HG03135 (cell line): ENCODE measurements at regions not wholly inside any gene's neighbourhood (a gene's known extent, or its start where the extent isn't known, plus 50 kb on each side); places are given as distances from the start of the nearest gene placed in this dataset.
"Not testable (repeated sequence)": the region's sequence is repeated elsewhere in the genome, so short reads cannot be mapped to it uniquely, and the experiment has no call there.

Source experiments
- ATAC-seq: cut with Tn5 transposase; IDR thresholded peaks from one replicate; pipeline ENCODE4 v1.9.1; 2021; ENCODE audit warnings: mild to moderate bottlenecking, moderate library complexity; ENCODE audit not compliant: unreplicated experiment

GRCh38 chr6:111925296-111925695, 52.0 kb upstream of the FYN start:
- ATAC-seq = no peak

GRCh38 chr6:111926731-111927302, 53.6 kb upstream of the FYN start:
- ATAC-seq = no peak

GRCh38 chr6:111927321-111927720, 54.1 kb upstream of the FYN start:
- ATAC-seq = no peak

GRCh38 chr6:111928139-111928538, 54.9 kb upstream of the FYN start:
- no peak for ATAC-seq

GRCh38 chr6:111934611-111935010, 61.4 kb upstream of the FYN start:
- not testable (repeated sequence) for ATAC-seq

- no peak for ATAC-seq
Measured at GRCh38 chr6:111936718-111937117, 63.5 kb upstream of the FYN start.

- no peak for ATAC-seq
Measured at GRCh38 chr6:111938710-111939109, 65.5 kb upstream of the FYN start.

GRCh38 chr6:111939902-111940301, 66.7 kb upstream of the FYN start:
- ATAC-seq = no peak

GRCh38 chr6:111940801-111941200, 67.5 kb upstream of the FYN start:
- ATAC-seq = no peak

- ATAC-seq = no peak
Measured at GRCh38 chr6:111941686-111942330, 68.6 kb upstream of the FYN start.

- no peak for ATAC-seq
Measured at GRCh38 chr6:111942561-111942960, 69.3 kb upstream of the FYN start.

- ATAC-seq = no peak
Measured at GRCh38 chr6:111943266-111943665, 70.0 kb upstream of the FYN start.

- ATAC-seq = no peak
Measured at GRCh38 chr6:111943726-111944125, 70.5 kb upstream of the FYN start.

- no peak for ATAC-seq
Measured at GRCh38 chr6:111944541-111944940, 71.3 kb upstream of the FYN start.

GRCh38 chr6:111949546-111949945, 76.3 kb upstream of the FYN start:
- ATAC-seq = no peak

- not testable (repeated sequence) for ATAC-seq
Measured at GRCh38 chr6:111949984-111950383, 76.7 kb upstream of the FYN start.

GRCh38 chr6:111950661-111951496, 77.6 kb upstream of the FYN start:
- ATAC-seq = no peak

GRCh38 chr6:111951497-111952085, 78.3 kb upstream of the FYN start:
- ATAC-seq = no peak

- ATAC-seq = no peak
Measured at GRCh38 chr6:111952274-111952673, 79.0 kb upstream of the FYN start.

GRCh38 chr6:111952821-111953540, 79.7 kb upstream of the FYN start:
- no peak for ATAC-seq

- ATAC-seq = no peak
Measured at GRCh38 chr6:111956098-111956497, 82.8 kb upstream of the FYN start.
